HepG2 (cell line): ENCODE measurements at regions not wholly inside any gene's neighbourhood (a gene's known extent, or its start where the extent isn't known, plus 50 kb on each side); places are given as distances from the start of the nearest gene placed in this dataset.

Experiments
- ATAC-seq: fragments of 200-7000 bp; cut with Tn5 transposase; 3 replicates; pipeline ENCODE4 v1.9.1; 2020; ENCODE audit warnings: mild to moderate bottlenecking, moderate library complexity
- BruUV-seq: library from RNA; stranded (reverse); fragments of 400-500 nt; replicated peaks from 2 replicates; lab custom pipeline; 2021; lab: Mats Ljungman, UMichigan
- CTCF ChIA-PET: fragments of 300-600 bp; formaldehyde crosslinking; extraction: SDS; loops from one replicate; lab custom pipeline; 2021; ENCODE audit warnings: low total read pairs, inconsistent platforms, low intra/inter-chr PET ratio; lab: Yijun Ruan, JAX
- POLR2A ChIA-PET: fragments of 350-600 bp; sonication (Branson Sonifier 250); formaldehyde crosslinking; loops from one replicate; lab custom pipeline; 2020; ENCODE audit warnings: antibody characterized with exemption, inconsistent platforms; lab: Yijun Ruan, JAX
- DNase-seq: peaks from one replicate; pipeline ENCODE4 v3.0.0-alpha.2; 2015; ENCODE audit warnings: low spot score
- FAIRE-seq: peaks from 3 replicates; lab custom pipeline; 2011; peaks lifted over from hg19 to GRCh38; lab: Jason Lieb, UNC
- H2AFZ ChIP-seq: one replicate; pipeline ENCODE4 v1.6.1; 2011; ENCODE audit warnings: low read length, inconsistent platforms
- H3K27ac ChIP-seq: fragments of 300-600 bp; 3 replicates; pipeline ENCODE4 v1.8.0; 2011; ENCODE audit warnings: mixed run types, mild to moderate bottlenecking, mixed read lengths, low read length, inconsistent platforms; ENCODE audit not compliant: insufficient read depth; ENCODE audit errors: extremely low read length
- H3K27me3 ChIP-seq, 2 experiments: fragments of 200-600 bp in 1 of 2; 2 replicates in 1 of 2; 3 replicates in 1 of 2; pipeline versions ENCODE4 v1.6.0 to v1.8.0; 2011; ENCODE audit warnings: low read length in 2 of 2, mild to moderate bottlenecking in 2 of 2, moderate library complexity in 2 of 2, inconsistent platforms in 1 of 2; ENCODE audit not compliant: insufficient read depth in 2 of 2, control insufficient read depth in 1 of 2
- H3K36me3 ChIP-seq, 2 experiments: fragments of 200-600 bp in 1 of 2; replicated peaks in 1 of 2; 2 replicates in 1 of 2; 3 replicates in 1 of 2; pipeline versions ENCODE4 v1.5.1 to v1.8.0; 2011; ENCODE audit warnings: low read length in 2 of 2, inconsistent platforms in 1 of 2; ENCODE audit not compliant: insufficient read depth in 2 of 2, control insufficient read depth in 1 of 2
- H3K4me1 ChIP-seq: 2 replicates; pipeline ENCODE4 v1.5.1; 2012; ENCODE audit warnings: low read length, inconsistent platforms; ENCODE audit not compliant: insufficient read depth
- H3K4me2 ChIP-seq: 2 replicates; pipeline ENCODE4 v1.6.0; 2011; ENCODE audit warnings: low read depth, low read length, inconsistent platforms
- H3K4me3 ChIP-seq, 3 experiments: fragments of 200-600 bp in 1 of 3; sonication (generic), shearing (Covaris generic) in 1 of 3; replicated peaks in 1 of 3; 2 replicates each; pipeline ENCODE4 v1.5.1; 2011 to 2016; ENCODE audit warnings: low read length in 3 of 3, inconsistent platforms in 2 of 3, low read depth in 2 of 3, mild to moderate bottlenecking in 2 of 3, control low read depth in 1 of 3, mixed read lengths in 1 of 3; ENCODE audit not compliant: insufficient read depth in 1 of 3
- H3K79me2 ChIP-seq: one replicate; pipeline ENCODE4 v1.6.1; 2011; ENCODE audit warnings: low read length, inconsistent platforms; ENCODE audit not compliant: insufficient read depth
- H3K9ac ChIP-seq: 2 replicates; pipeline ENCODE4 v1.6.0; 2011; ENCODE audit warnings: mild to moderate bottlenecking, low read depth, low read length, inconsistent platforms; ENCODE audit not compliant: insufficient read depth
- H3K9me3 ChIP-seq: 2 replicates; pipeline ENCODE4 v1.5.1; 2012; ENCODE audit warnings: mild to moderate bottlenecking, low read length
- H4K20me1 ChIP-seq: 2 replicates; pipeline ENCODE4 v1.6.0; 2011; ENCODE audit warnings: inconsistent platforms, mild to moderate bottlenecking, low read length, moderate library complexity; ENCODE audit not compliant: insufficient read depth
- ATAD3A ChIP-seq: sonication (generic); formaldehyde crosslinking; IDR thresholded peaks from 2 replicates; pipeline ENCODE4 v1.4.0; 2020; ENCODE audit warnings: missing genetic modification reagents
- BRCA1 ChIP-seq: sonication (generic); formaldehyde crosslinking; IDR thresholded peaks from 2 replicates; pipeline ENCODE4 v1.4.0; 2020; ENCODE audit warnings: missing genetic modification reagents
- DNMT1 ChIP-seq: sonication (generic); formaldehyde crosslinking; IDR thresholded peaks from 2 replicates; pipeline ENCODE4 v1.5.1; 2020; ENCODE audit warnings: mild to moderate bottlenecking, missing genetic modification reagents
- MAFG ChIP-seq: sonication (generic); formaldehyde crosslinking; IDR thresholded peaks from 2 replicates; pipeline ENCODE4 v1.5.1; 2020; ENCODE audit warnings: mild to moderate bottlenecking, missing genetic modification reagents
- NRL ChIP-seq: sonication (generic); formaldehyde crosslinking; IDR thresholded peaks from 2 replicates; pipeline ENCODE4 v1.5.0; 2020; ENCODE audit warnings: missing genetic modification reagents, mild to moderate bottlenecking, moderate library complexity, borderline replicate concordance
- ZNF121 ChIP-seq: sonication (generic); formaldehyde crosslinking; IDR thresholded peaks from 2 replicates; pipeline ENCODE4 v1.5.0; 2020; ENCODE audit warnings: mild to moderate bottlenecking, missing genetic modification reagents
- ZNF34 ChIP-seq: sonication (generic); formaldehyde crosslinking; IDR thresholded peaks from 2 replicates; pipeline ENCODE4 v1.4.0; 2020; ENCODE audit warnings: mild to moderate bottlenecking, missing genetic modification reagents, borderline replicate concordance
- WGBS: methylation state at CpG from one replicate; pipeline ENCODE4 v1.1.6; 2017; ENCODE audit warnings: low lambda C conversion rate; 5-methylcytosine and 5-hydroxymethylcytosine counted together
- in situ Hi-C: cut with HindIII; loops from 2 replicates; pipeline ENCODE4 v1.10.0; 2017; ENCODE audit warnings: low pct_unique_long_range_greater_than_20kb; ENCODE audit not compliant: extremely low pct_ligation_motif_present
- intact Hi-C: fragments of 100-400 bp; cut with micrococcal nuclease; formaldehyde crosslinking; loops from one replicate; pipeline ENCODE4 v1.10.0; 2022; ENCODE audit not compliant: unreplicated experiment
- TF ChIP-seq, protein P1 (sequence below): sonication (generic); formaldehyde crosslinking; IDR thresholded peaks from 2 replicates; pipeline ENCODE4 v1.5.1; 2020; ENCODE audit warnings: mild to moderate bottlenecking, missing genetic modification reagents, moderate library complexity
- TF ChIP-seq, protein P2 (sequence below), 2 experiments: sonication (generic) in 1 of 2; formaldehyde crosslinking in 1 of 2; IDR thresholded peaks; 2 replicates each; pipeline versions ENCODE4 v1.4.0 to v1.6.1; 2018 to 2020; ENCODE audit warnings: missing genetic modification reagents in 2 of 2, borderline replicate concordance in 1 of 2, low read depth in 1 of 2, mild to moderate bottlenecking in 1 of 2, missing biosample characterization in 1 of 2
- TF ChIP-seq, protein P3 (sequence below): sonication (generic); formaldehyde crosslinking; IDR thresholded peaks from 2 replicates; pipeline ENCODE4 v1.4.0; 2020; ENCODE audit warnings: mild to moderate bottlenecking, missing genetic modification reagents, borderline replicate concordance

DNA sequence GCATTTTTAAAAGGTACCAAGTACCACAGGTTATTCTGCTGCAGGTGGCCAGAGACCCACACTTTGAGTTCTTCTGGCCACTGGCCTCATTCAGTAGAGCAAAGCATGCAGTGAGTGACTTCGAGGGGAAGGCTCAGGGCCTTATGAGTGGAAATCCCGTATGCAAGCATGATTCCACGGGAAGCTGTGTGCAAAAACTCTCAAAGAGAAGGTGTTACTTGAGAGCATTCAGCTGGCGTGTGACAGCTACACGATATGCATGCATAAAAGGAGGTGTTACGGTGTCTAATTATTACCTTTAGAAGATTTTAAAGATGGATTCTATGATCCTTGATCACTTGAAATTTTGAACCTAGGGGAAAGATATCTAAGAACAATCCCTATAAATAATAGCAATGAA is 160.3 kb downstream of the ENC1 start:
- DNase-seq = no peak
- ATAC-seq = no peak
- no peaks in the 10 kb centered on the region for H3K79me2 ChIP-seq
- H3K4me1 ChIP-seq = peaks cover 15% of the 10 kb centered on the region
- H2AFZ ChIP-seq = no peak overlapping the region
- H3K36me3 ChIP-seq = no peaks in the 10 kb centered on the region
- no TSS peak for BruUV-seq
- no peak overlapping the region for H3K9ac ChIP-seq
- ChIA-PET CTCF (no interaction called here), POLR2A (interaction anchor here (1.6 kb wide), 1 partner anchor 160 kb away, joined by 5 read pairs; the partner anchor contains the start of gene ENC1)
- no peaks in the 10 kb centered on the region for H4K20me1 ChIP-seq
- H3K4me3 ChIP-seq = no peak overlapping the region
- TF ChIP-seq NRL = no peak
- no peak for TF ChIP-seq ZNF121 (CRISPR knock-in tag)
- TF ChIP-seq, protein P1, sequence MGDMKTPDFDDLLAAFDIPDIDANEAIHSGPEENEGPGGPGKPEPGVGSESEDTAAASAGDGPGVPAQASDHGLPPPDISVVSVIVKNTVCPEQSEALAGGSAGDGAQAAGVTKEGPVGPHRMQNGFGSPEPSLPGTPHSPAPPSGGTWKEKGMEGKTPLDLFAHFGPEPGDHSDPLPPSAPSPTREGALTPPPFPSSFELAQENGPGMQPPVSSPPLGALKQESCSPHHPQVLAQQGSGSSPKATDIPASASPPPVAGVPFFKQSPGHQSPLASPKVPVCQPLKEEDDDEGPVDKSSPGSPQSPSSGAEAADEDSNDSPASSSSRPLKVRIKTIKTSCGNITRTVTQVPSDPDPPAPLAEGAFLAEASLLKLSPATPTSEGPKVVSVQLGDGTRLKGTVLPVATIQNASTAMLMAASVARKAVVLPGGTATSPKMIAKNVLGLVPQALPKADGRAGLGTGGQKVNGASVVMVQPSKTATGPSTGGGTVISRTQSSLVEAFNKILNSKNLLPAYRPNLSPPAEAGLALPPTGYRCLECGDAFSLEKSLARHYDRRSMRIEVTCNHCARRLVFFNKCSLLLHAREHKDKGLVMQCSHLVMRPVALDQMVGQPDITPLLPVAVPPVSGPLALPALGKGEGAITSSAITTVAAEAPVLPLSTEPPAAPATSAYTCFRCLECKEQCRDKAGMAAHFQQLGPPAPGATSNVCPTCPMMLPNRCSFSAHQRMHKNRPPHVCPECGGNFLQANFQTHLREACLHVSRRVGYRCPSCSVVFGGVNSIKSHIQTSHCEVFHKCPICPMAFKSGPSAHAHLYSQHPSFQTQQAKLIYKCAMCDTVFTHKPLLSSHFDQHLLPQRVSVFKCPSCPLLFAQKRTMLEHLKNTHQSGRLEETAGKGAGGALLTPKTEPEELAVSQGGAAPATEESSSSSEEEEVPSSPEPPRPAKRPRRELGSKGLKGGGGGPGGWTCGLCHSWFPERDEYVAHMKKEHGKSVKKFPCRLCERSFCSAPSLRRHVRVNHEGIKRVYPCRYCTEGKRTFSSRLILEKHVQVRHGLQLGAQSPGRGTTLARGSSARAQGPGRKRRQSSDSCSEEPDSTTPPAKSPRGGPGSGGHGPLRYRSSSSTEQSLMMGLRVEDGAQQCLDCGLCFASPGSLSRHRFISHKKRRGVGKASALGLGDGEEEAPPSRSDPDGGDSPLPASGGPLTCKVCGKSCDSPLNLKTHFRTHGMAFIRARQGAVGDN (CRISPR knock-in tag) = no peak
- no peak for TF ChIP-seq DNMT1 (CRISPR knock-in tag)
- no peak for TF ChIP-seq MAFG (CRISPR knock-in tag)
- TF ChIP-seq ATAD3A (CRISPR knock-in tag) = no peak
- TF ChIP-seq BRCA1 (CRISPR knock-in tag) = no peak
- no peak for TF ChIP-seq ZNF34
- TF ChIP-seq, protein P2, sequence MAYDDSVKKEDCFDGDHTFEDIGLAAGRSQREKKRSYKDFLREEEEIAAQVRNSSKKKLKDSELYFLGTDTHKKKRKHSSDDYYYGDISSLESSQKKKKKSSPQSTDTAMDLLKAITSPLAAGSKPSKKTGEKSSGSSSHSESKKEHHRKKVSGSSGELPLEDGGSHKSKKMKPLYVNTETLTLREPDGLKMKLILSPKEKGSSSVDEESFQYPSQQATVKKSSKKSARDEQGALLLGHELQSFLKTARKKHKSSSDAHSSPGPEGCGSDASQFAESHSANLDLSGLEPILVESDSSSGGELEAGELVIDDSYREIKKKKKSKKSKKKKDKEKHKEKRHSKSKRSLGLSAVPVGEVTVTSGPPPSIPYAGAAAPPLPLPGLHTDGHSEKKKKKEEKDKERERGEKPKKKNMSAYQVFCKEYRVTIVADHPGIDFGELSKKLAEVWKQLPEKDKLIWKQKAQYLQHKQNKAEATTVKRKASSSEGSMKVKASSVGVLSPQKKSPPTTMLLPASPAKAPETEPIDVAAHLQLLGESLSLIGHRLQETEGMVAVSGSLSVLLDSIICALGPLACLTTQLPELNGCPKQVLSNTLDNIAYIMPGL (CRISPR knock-in tag; IDR thresholded peaks at IDR 0.05; ENCODE audit: borderline replicate concordance in 1 of 2, low read depth in 1 of 2) = no peak
- TF ChIP-seq, protein P3, sequence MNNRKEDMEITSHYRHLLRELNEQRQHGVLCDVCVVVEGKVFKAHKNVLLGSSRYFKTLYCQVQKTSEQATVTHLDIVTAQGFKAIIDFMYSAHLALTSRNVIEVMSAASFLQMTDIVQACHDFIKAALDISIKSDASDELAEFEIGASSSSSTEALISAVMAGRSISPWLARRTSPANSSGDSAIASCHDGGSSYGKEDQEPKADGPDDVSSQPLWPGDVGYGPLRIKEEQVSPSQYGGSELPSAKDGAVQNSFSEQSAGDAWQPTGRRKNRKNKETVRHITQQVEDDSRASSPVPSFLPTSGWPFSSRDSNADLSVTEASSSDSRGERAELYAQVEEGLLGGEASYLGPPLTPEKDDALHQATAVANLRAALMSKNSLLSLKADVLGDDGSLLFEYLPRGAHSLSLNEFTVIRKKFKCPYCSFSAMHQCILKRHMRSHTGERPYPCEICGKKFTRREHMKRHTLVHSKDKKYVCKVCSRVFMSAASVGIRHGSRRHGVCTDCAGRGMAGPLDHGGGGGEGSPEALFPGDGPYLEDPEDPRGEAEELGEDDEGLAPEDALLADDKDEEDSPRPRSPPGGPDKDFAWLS (CRISPR knock-in tag) = no peak
- in situ Hi-C loops = no loop called here
- no peaks in the 10 kb centered on the region for H3K27me3 ChIP-seq
- FAIRE-seq = no peak
- no peak overlapping the region for H3K27ac ChIP-seq
- H3K4me2 ChIP-seq = no peak overlapping the region
- intact Hi-C loops = no loop called here
- no peaks in the 10 kb centered on the region for H3K9me3 ChIP-seq
- 39% methylated on average over 6 of the region's 6 CpGs for WGBS
